Nucleus accumbens (tissue), 56 donors: ENCODE measurements at regions not wholly inside any gene's neighbourhood (a gene's known extent, or its start where the extent isn't known, plus 50 kb on each side); places are given as distances from the start of the nearest gene placed in this dataset.
"Not testable (repeated sequence)": the region's sequence is repeated elsewhere in the genome, so short reads cannot be mapped to it uniquely, and the experiment has no call there.

Experiments used
- DNase-seq, 56 donors: peaks; one replicate each; lab custom pipeline; 2025; lab: John Stamatoyannopoulos, UW

GRCh38 chrX:69066021-69066757 lies 99.1 kb downstream of the PJA1 start:
- DNase-seq, result no peak

- DNase-seq, result no peak
Observed at GRCh38 chrX:69065451-69065850, 99.8 kb downstream of the PJA1 start.

- no peak for DNase-seq
Observed at GRCh38 chrX:69063486-69063885, 101.8 kb downstream of the PJA1 start.

- no peak for DNase-seq
Observed at GRCh38 chrX:69062493-69062892, 102.8 kb downstream of the PJA1 start.

GRCh38 chrX:69060631-69061408 lies 104.4 kb downstream of the PJA1 start:
- peak in 3 of 56 donors; percentile 0 to 4 (median 1) for DNase-seq

- no peak for DNase-seq
Observed at GRCh38 chrX:69055193-69055592, 110.1 kb downstream of the PJA1 start.

GRCh38 chrX:69054497-69054896 lies 110.8 kb downstream of the PJA1 start:
- DNase-seq, result not testable (repeated sequence)

- no peak for DNase-seq
Observed at GRCh38 chrX:69051901-69052300, 113.4 kb downstream of the PJA1 start.

- DNase-seq, result no peak
Observed at GRCh38 chrX:69050051-69050765, 115.0 kb downstream of the PJA1 start.

- no peak for DNase-seq
Observed at GRCh38 chrX:69046996-69047490, 118.2 kb downstream of the PJA1 start.

- DNase-seq, result no peak
Observed at GRCh38 chrX:69045616-69046345, 119.5 kb downstream of the PJA1 start.

GRCh38 chrX:69038816-69039215 lies 126.4 kb downstream of the PJA1 start:
- no peak for DNase-seq

- no peak for DNase-seq
Observed at GRCh38 chrX:69038188-69038587, 127.1 kb downstream of the PJA1 start.

GRCh38 chrX:69037786-69038185 lies 127.5 kb downstream of the PJA1 start:
- DNase-seq, result no peak

GRCh38 chrX:69036674-69037573 lies 128.3 kb downstream of the PJA1 start:
- DNase-seq, result no peak

GRCh38 chrX:69034451-69034850 lies 130.8 kb downstream of the PJA1 start:
- DNase-seq, result no peak

GRCh38 chrX:69033936-69034335 lies 131.3 kb downstream of the PJA1 start:
- no peak for DNase-seq

- DNase-seq, result no peak
Observed at GRCh38 chrX:69032601-69033000, 132.7 kb downstream of the PJA1 start.

GRCh38 chrX:69031971-69032391 lies 133.3 kb downstream of the PJA1 start:
- DNase-seq, result no peak
